KOPT-K1 (cell line): ENCODE measurements at regions not wholly inside any gene's neighbourhood (a gene's known extent, or its start where the extent isn't known, plus 50 kb on each side); places are given as distances from the start of the nearest gene placed in this dataset.
"Not testable (repeated sequence)": the region's sequence is repeated elsewhere in the genome, so short reads cannot be mapped to it uniquely, and the experiment has no call there.

Experiments
- H3K27ac ChIP-seq: fragments of 200-600 bp; sonication (generic); 2 replicates; pipeline ENCODE4 v1.5.1; 2016; ENCODE audit warnings: antibody characterized with exemption, mild to moderate bottlenecking, low read depth, low read length; ENCODE audit not compliant: poor library complexity, severe bottlenecking
- H3K36me3 ChIP-seq: fragments of 200-600 bp; sonication (generic); 2 replicates; pipeline ENCODE4 v1.5.1; 2017; ENCODE audit warnings: antibody characterized with exemption, mild to moderate bottlenecking, low read length, moderate library complexity; ENCODE audit not compliant: insufficient read depth
- H3K9me3 ChIP-seq: fragments of 200-600 bp; sonication (generic); 2 replicates; pipeline ENCODE4 v1.5.1; 2017; ENCODE audit warnings: antibody characterized with exemption, low read length, mild to moderate bottlenecking; ENCODE audit not compliant: insufficient read depth, poor library complexity, severe bottlenecking

- H3K27ac ChIP-seq = no peak overlapping the region
- no peaks in the 10 kb centered on the region for H3K9me3 ChIP-seq
- no peaks in the 10 kb centered on the region for H3K36me3 ChIP-seq
These were observed 101.3 kb upstream of the SLC25A33 start for GRCh38 chr1:9437961-9438430.

- no peaks in the 10 kb centered on the region for H3K9me3 ChIP-seq
- H3K27ac ChIP-seq = no peak overlapping the region
- no peaks in the 10 kb centered on the region for H3K36me3 ChIP-seq
These were observed 100.7 kb upstream of the SLC25A33 start for GRCh38 chr1:9438431-9439073.

GRCh38 chr1:9439074-9439761 is 100.0 kb upstream of the SLC25A33 start:
- Histone ChIP-seq H3K9me3 (no peaks in the 10 kb centered on the region), H3K36me3 (no peaks in the 10 kb centered on the region), H3K27ac (no peak overlapping the region)

- Histone ChIP-seq H3K27ac (no peak overlapping the region), H3K36me3 (no peaks in the 10 kb centered on the region), H3K9me3 (no peaks in the 10 kb centered on the region)
These were observed 99.0 kb upstream of the SLC25A33 start for GRCh38 chr1:9440261-9440660.

- Histone ChIP-seq H3K36me3 (no peaks in the 10 kb centered on the region), H3K27ac (no peak overlapping the region), H3K9me3 (no peaks in the 10 kb centered on the region)
These were observed 98.5 kb upstream of the SLC25A33 start for GRCh38 chr1:9440763-9441194.

- no peaks in the 10 kb centered on the region for H3K9me3 ChIP-seq
- no peaks in the 10 kb centered on the region for H3K36me3 ChIP-seq
- H3K27ac ChIP-seq = no peak overlapping the region
These were observed 97.7 kb upstream of the SLC25A33 start for GRCh38 chr1:9441451-9442133.

GRCh38 chr1:9442278-9442846 is 96.9 kb upstream of the SLC25A33 start:
- no peaks in the 10 kb centered on the region for H3K36me3 ChIP-seq
- no peak overlapping the region for H3K27ac ChIP-seq

GRCh38 chr1:9442986-9443385 is 96.3 kb upstream of the SLC25A33 start:
- no peaks in the 10 kb centered on the region for H3K9me3 ChIP-seq
- H3K27ac ChIP-seq = no peak overlapping the region
- no peaks in the 10 kb centered on the region for H3K36me3 ChIP-seq

More at GRCh38 chr1:9442278-9442846, 96.9 kb upstream of the SLC25A33 start:
- H3K9me3 ChIP-seq = no peaks in the 10 kb centered on the region

GRCh38 chr1:9443913-9444445 is 95.3 kb upstream of the SLC25A33 start:
- Histone ChIP-seq H3K27ac (no peak overlapping the region), H3K36me3 (no peaks in the 10 kb centered on the region)

GRCh38 chr1:9444532-9444931 is 94.7 kb upstream of the SLC25A33 start:
- H3K27ac ChIP-seq = no peak overlapping the region
- H3K9me3 ChIP-seq = no peaks in the 10 kb centered on the region
- H3K36me3 ChIP-seq = no peaks in the 10 kb centered on the region

More at GRCh38 chr1:9443913-9444445, 95.3 kb upstream of the SLC25A33 start:
- H3K9me3 ChIP-seq = no peaks in the 10 kb centered on the region

GRCh38 chr1:9445081-9445480 is 94.2 kb upstream of the SLC25A33 start:
- H3K9me3 ChIP-seq, H3K27ac ChIP-seq, H3K36me3 ChIP-seq: not testable (repeated sequence)

- Histone ChIP-seq H3K9me3 (no peaks in the 10 kb centered on the region), H3K36me3 (no peaks in the 10 kb centered on the region), H3K27ac (no peak overlapping the region)
These were observed 91.9 kb upstream of the SLC25A33 start for GRCh38 chr1:9447215-9447960.

GRCh38 chr1:9448132-9449109 is 90.8 kb upstream of the SLC25A33 start:
- Histone ChIP-seq H3K36me3 (no peaks in the 10 kb centered on the region), H3K9me3 (no peaks in the 10 kb centered on the region), H3K27ac (no peak overlapping the region)
